Eye (tissue), 1 donor: ENCODE measurements at regions not wholly inside any gene's neighbourhood (a gene's known extent, or its start where the extent isn't known, plus 50 kb on each side); places are given as distances from the start of the nearest gene placed in this dataset.
A peak's percentile ranks its signal among the peaks of the same experiment; 100 is the strongest.
"Not testable (repeated sequence)": the region's sequence is repeated elsewhere in the genome, so short reads cannot be mapped to it uniquely, and the experiment has no call there.

ENCODE experiments used
- DNase-seq: peaks from one replicate; pipeline ENCODE4 v3.0.0-alpha.2; 2015

DNA sequence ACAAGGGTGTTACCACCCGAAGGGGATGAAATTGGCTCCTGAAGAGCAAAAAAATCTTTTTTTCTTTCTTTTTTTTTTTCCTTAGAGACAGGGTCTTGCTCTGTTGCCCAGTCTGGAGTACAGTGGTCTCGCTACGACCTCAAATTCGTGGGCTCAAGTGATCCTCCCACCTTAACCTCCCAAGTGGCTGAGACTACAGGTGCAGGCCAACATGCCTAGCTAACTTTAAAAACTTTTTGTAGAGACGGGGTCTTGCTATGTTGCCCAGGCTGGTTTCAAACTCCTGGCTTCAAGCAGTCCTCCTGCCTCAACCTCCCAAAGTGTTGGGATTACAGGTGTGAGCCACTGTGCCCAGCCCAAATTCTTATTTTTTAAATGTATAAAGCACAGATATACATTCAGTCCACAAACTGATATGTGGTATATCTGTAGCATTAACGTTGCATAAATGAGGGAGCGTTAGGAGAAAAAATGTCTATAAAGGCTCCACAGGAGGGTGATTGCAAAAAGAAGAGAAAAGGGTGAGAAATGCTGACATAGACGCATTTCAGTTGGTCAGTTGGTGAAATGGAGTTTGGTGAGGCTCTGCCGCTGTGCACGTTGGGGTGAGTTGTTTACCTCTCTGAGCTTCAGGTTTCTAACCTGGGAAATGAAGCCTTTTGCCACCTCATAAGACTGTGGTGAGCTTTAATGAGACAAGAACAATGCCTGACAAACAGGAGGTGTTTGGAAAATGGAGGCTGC is 100.7 kb upstream of the PODXL start:
- no peak for DNase-seq

GRCh38 chr7:131655866-131656265 is 99.4 kb upstream of the PODXL start:
- DNase-seq, result no peak

- DNase-seq, result no peak
These were observed 99.0 kb upstream of the PODXL start for GRCh38 chr7:131655447-131655846.

GRCh38 chr7:131654668-131655326 is 98.4 kb upstream of the PODXL start:
- DNase-seq, result peak; percentile 91

DNA sequence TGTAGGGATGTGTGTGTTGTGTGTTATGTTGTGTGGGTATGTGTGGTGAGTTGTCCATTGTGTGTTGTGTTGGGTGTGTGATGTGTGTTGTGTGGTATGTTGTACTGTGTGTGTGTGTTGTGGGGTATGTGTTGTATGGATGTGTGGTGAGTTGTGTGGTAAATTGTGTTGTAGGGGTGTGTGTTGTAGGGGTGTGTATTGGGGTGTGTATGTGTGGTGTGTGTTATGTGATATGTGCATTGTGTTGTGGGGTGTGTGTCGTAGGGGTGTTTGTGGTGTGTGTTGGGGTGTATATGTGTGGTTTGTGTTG is 97.8 kb upstream of the PODXL start:
- no peak for DNase-seq

GRCh38 chr7:131653418-131654248 is 97.2 kb upstream of the PODXL start:
- DNase-seq, result no peak

DNA sequence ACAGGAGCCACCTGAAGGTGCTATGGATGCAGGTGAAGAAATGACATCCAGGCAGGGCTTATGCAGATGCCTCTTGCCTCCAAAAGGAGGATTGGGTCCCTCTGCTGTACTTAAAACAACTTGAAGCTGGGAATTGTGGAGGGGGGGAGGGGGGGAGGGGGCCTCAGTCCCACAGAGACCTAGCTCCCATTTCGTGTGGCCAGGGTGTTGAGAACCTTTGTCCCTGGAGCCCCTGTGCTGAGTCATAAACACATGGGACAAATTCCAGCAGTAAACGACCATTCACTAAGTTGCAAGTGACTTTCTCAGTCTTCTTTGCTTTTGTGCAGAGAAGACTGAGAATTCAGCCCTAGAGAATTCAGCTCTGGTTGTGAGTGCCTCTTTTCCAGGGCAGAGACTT is 96.5 kb upstream of the PODXL start:
- DNase-seq, result no peak

- DNase-seq, result no peak
These were observed 95.8 kb upstream of the PODXL start for GRCh38 chr7:131652194-131652593.

DNA sequence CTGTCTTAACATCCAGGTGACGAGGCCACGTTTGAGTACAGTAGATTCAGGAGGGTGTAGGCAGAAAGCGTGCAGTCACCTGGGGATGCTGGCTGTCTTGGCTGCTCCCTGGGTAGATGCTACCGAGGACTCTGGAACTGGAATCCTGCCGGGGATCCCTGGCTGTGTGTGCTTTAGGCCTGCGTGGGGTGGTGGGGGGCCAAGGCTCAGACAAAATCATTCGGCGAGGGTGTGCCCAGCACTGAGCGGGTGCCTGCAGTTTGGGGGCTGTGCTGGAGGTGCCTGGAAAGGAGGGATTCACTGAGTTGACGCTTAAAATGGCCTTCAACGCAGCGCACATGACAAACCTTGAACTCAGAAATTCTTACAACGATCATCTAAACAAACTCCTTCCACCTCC is 93.5 kb upstream of the PODXL start:
- DNase-seq, result no peak

DNA sequence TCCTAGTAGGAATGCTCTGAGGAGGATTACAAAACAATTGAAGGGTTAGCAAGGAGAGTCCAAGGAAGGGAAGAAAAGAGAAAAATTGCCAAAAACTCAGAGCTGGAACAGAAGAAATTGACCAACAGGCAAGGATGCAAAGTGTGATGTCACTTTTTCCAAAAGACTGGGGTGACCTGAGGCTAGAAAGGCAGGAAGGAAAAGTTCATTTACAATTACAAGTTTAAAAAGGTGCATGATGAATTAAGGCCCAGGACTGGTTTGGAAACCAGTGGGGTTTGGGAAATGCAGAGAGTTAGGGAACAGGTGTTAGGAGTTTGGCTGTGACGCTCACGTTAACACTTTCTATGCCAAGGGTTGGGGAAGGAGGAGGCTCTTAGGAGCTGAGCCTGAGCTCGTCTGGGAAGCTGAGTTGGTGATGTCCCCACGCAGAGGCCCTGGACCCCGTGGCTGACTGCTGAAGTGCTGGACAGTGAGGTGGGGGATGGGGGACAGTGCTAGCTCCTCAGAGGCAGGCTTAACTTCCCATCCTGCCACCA is 92.6 kb upstream of the PODXL start:
- no peak for DNase-seq

- no peak for DNase-seq
These were observed 92.1 kb upstream of the PODXL start for GRCh38 chr7:131648491-131648890.

DNA sequence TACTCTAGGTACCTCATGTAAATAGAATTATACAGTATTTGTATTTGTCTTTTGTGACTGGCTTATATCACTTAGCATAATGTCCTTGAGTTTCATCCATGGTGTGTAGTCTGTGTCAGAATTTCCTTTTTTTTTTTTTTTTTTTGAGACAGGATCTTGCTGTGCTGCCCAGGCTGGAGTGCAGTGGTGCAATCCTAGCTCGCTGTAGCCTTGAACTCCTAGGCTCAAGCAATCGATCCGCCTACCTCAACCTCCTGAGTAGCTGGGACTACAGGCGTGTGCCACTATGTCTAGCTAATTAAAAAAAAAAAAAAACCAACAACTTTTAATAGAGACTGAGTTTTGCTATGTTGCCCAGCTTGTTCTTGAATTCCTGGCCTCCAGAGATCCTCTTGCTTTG is 89.8 kb upstream of the PODXL start:
- no peak for DNase-seq

GRCh38 chr7:131642429-131642828 is 86.0 kb upstream of the PODXL start:
- no peak for DNase-seq

- no peak for DNase-seq
These were observed 84.3 kb upstream of the PODXL start for GRCh38 chr7:131640686-131641085.

GRCh38 chr7:131638641-131639430 is 82.4 kb upstream of the PODXL start:
- no peak for DNase-seq

DNA sequence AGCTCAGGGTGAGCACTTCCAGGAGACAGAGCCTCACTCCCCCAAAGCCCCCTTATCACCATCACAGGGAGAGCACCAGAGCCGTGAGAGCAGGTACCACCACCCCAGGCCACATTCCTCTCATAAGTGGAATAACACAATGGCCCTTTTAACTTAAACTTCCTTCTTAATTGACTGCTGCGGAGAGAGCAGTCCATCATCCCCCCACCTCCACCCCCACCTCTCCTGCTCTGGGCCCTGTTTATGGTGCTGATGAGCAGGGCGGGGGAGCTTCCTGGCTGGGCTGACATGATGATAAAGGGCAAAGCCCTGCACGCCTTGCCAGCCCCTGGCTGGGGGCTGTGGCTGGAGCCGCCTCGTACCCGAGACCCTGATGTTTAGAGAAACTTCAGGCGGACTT is 81.4 kb upstream of the PODXL start:
- DNase-seq, result no peak

GRCh38 chr7:131636092-131636491 is 79.7 kb upstream of the PODXL start:
- DNase-seq, result no peak

DNA sequence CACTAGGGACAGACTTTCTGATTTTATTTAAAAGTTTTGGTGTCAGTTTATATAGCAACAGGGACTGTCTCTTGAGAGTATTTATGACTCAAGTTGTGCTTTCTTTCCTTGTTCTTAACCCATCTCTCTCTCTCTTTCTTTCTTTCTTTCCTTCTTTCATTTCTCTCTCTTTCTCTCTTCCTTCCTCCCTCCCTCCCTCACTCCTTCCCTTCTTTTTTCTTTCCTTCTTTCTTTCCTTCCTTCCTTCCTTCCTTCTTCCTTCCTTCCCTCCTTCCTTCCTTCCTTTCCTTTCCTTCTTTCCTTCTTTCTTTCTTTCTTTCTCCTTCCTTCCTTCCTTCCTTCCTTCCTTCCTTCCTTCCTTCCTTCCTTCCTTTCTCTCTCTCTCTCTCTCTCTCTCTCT is 77.8 kb upstream of the PODXL start:
- not testable (repeated sequence) for DNase-seq

- DNase-seq, result no peak
These were observed 77.0 kb upstream of the PODXL start for GRCh38 chr7:131633342-131633843.

- no peak for DNase-seq
These were observed 74.0 kb upstream of the PODXL start for GRCh38 chr7:131630427-131630826.

DNA sequence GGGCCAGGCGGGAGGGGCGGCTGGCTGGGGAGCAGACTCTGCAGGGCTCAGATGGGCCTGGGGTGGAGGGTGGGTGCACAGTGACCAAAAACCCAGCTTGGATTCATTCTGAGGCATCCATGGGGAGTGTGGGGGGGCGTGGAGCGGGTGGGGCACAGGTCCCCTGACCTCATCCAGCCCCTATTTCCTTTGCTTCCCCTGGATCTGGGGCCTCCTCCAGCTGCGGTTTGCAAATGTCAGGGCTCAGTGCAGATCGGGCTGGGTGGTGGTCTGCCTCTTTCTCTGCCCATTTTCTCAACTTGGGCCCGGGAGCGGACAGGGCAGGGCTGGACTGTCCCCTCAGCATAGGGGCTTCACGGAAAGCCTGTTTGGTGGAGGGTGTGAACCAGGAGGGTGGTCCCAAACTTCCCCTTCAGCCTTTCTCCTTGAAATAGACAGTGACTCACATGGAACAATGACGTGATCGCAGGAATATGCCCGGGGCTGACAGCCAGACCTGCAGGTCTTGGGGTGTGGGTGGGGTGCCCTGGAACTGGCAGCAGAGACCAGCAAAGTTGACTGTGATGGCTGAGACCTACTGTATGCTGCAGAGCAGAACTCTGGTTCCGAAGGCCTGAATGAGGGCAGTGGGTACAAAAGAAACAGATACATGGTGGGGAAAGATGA is 72.9 kb upstream of the PODXL start:
- DNase-seq, result no peak

GRCh38 chr7:131628634-131629033 is 72.2 kb upstream of the PODXL start:
- DNase-seq, result no peak
